Kidney epithelial cell (primary cell): ENCODE measurements at regions not wholly inside any gene's neighbourhood (a gene's known extent, or its start where the extent isn't known, plus 50 kb on each side); places are given as distances from the start of the nearest gene placed in this dataset.

ENCODE experiments used
- DNase-seq: peaks from one replicate; pipeline ENCODE4 v3.0.0-alpha.2; 2010; ENCODE audit warnings: low read depth
- H3K27me3 ChIP-seq: 2 replicates; pipeline ENCODE4 v1.6.0; 2011; ENCODE audit warnings: low read length; ENCODE audit not compliant: control insufficient read depth, insufficient read depth
- H3K36me3 ChIP-seq: 2 replicates; pipeline ENCODE4 v1.5.1; 2011; ENCODE audit warnings: low read length; ENCODE audit not compliant: control insufficient read depth, insufficient read depth
- H3K4me3 ChIP-seq: 2 replicates; pipeline ENCODE4 v1.5.1; 2011; ENCODE audit warnings: low read depth, mild to moderate bottlenecking, control low read depth, low read length
- TF ChIP-seq, protein P1 (sequence below): IDR thresholded peaks from 2 replicates; pipeline ENCODE4 v1.5.1; 2011; ENCODE audit warnings: mild to moderate bottlenecking, moderate library complexity, low read length, control low read depth, inconsistent platforms; ENCODE audit not compliant: insufficient read depth, poor library complexity, severe bottlenecking

DNA sequence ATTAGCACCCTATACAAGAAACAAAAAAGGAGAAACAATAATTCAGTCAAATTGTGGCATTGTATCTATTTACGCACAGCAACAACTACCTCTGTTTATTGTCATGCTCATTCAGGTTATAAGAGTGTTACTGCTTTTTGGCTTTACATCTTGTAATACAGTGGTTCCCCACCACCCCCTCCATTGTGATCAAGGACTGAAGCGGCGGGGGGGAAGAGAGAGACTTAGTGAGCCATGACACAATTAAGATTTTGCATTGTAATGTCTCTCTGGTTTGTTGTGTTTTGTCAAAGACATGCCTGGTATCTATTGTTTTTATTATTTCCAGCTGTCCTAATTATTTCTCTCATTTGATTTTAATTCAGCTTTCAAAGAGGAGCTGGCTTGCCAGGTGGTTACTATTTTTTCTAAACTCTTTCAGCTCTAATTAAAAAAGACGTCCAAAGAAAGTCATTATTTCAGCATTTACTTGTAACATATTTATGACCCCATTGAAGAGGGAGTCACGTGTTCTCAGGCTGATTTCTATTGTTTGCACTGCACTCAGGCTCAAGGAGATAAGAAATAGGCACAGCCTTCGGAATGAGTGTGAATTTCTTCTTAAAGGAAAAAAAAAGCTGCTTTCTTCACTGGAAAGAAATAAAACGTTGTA is 234.4 kb upstream of the TBL1XR1 start:
- Histone ChIP-seq H3K36me3 (no peaks in the 10 kb centered on the region), H3K27me3 (no peaks in the 10 kb centered on the region), H3K4me3 (no peak overlapping the region)
- DNase-seq = no peak
- TF ChIP-seq, protein P1, sequence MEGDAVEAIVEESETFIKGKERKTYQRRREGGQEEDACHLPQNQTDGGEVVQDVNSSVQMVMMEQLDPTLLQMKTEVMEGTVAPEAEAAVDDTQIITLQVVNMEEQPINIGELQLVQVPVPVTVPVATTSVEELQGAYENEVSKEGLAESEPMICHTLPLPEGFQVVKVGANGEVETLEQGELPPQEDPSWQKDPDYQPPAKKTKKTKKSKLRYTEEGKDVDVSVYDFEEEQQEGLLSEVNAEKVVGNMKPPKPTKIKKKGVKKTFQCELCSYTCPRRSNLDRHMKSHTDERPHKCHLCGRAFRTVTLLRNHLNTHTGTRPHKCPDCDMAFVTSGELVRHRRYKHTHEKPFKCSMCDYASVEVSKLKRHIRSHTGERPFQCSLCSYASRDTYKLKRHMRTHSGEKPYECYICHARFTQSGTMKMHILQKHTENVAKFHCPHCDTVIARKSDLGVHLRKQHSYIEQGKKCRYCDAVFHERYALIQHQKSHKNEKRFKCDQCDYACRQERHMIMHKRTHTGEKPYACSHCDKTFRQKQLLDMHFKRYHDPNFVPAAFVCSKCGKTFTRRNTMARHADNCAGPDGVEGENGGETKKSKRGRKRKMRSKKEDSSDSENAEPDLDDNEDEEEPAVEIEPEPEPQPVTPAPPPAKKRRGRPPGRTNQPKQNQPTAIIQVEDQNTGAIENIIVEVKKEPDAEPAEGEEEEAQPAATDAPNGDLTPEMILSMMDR = no peak

DNA sequence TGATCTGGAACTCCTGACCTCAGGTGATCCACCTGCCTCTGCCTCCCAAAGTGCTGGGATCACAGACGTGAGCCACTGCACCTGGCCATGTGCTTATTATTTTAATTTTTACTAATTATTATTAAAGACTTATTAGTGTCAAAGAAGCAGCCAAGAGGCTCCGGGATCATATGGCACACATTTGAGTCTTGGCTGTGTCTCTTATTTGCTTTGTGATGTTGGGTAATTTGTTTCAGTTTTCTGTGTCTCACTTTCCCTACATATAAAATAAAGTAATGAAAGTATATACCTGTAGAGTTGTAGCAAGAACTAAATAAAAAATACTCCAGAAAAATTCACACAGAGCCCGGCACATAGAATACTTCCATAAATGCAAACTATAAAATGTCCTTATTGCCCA is 238.0 kb upstream of the TBL1XR1 start:
- H3K27me3 ChIP-seq = no peaks in the 10 kb centered on the region
- no peaks in the 10 kb centered on the region for H3K36me3 ChIP-seq
- TF ChIP-seq, protein P1 = no peak
- DNase-seq = no peak
- H3K4me3 ChIP-seq = no peak overlapping the region

DNA sequence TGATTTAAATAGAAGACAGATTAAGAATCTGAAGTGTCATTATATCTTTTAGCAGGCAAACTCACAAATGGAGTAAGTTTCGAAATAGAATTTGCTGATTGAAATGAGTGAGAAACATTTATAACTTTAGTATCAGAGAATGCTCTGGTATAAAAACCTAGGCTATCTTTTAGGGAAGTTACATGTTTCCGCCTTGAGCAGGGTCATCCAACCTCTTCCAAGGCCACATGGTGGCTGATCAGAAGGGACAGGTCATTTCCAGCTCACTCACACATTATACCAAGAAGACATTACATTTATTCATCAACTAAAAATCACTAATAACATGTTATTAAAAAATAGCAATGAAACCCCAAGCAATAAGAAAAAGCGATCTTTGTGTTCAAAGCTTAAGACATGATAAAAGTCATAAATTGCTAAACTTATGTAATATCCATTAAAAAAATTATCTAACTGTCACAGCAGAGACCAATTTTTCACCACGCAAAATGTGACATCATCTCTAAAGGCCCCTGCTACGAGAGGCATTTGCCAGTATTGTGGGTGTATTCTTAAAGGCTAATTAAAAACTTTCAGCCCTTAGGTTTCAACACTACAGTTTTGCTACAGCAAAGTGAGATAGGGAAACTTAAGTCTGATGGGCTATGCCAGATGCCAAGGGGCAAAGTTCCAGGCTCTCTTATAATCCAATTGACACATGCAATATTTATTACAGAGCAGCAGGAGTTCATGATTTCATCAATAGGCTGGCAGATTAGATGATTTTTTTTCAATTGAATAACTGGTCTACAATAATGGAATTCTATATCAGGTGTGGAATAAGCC is 240.4 kb upstream of the TBL1XR1 start:
- Histone ChIP-seq H3K27me3 (no peaks in the 10 kb centered on the region), H3K4me3 (no peak overlapping the region), H3K36me3 (no peaks in the 10 kb centered on the region)
- no peak for DNase-seq
- TF ChIP-seq, protein P1 = no peak

DNA sequence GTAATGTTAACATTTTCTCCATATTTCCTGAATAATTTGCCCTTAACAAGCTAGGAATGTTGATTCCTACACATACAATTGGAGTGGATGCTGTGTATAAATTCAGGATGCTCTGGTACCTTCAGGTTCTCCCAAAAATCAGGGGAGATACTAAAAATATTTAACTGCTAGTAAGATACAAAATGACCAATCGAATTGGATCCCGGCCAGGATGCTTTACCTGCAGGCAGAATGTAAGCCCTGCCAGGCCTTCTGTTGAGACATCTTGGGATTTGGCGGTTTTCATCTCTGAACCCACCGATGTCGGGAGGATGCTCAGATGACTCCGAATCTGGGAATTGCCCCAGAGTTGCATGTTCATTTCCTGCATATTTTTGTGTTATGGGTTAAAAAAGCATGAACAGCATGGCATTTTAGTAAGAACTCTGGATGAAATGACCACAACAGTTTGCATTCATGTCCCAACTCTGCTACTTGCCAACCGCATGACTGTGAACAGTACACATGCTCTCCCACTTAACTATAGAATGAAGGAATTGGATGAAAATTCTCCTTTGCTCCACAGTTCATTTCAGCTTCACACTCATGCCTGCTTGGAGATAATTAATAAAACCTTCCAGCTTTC is 241.4 kb upstream of the TBL1XR1 start:
- TF ChIP-seq, protein P1 = no peak
- Histone ChIP-seq H3K27me3 (no peaks in the 10 kb centered on the region), H3K4me3 (no peak overlapping the region), H3K36me3 (no peaks in the 10 kb centered on the region)
- DNase-seq = no peak

DNA sequence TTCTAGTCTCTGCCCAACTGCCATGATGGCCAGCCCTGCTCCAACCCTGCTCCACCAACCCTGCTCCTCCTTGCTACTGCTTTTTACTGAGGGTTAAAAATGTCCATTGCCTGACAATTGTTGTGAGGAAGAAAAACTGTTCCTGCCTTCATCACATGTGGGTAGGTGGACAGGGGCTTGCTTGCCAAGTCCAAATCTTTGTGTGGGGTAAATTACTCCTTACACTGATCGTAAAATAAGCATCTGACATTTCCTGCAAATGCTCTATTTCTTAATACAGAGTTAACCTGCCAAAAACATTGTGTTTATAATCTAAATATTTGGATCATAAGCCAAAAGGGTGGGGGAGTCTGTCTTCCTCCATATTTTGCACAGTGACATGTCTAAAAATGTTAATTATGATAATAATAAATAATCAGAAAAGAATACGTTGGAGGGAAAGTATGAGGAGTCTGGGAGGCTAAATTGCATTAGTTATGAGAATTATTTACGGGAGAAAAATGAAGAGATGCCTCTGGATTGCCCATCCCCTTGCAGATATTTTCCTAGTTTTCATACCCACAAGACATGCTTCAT is 242.5 kb upstream of the TBL1XR1 start:
- TF ChIP-seq, protein P1 = no peak
- no peak overlapping the region for H3K4me3 ChIP-seq
- no peak for DNase-seq
- H3K27me3 ChIP-seq = no peaks in the 10 kb centered on the region
- H3K36me3 ChIP-seq = no peaks in the 10 kb centered on the region
